GM12878 (cell line): ENCODE measurements at regions not wholly inside any gene's neighbourhood (a gene's known extent, or its start where the extent isn't known, plus 50 kb on each side); places are given as distances from the start of the nearest gene placed in this dataset.

ENCODE experiments used
- ATAC-seq: fragments of 200-7000 bp; cut with Tn5 transposase; 3 replicates; pipeline ENCODE4 v1.9.1; 2020; ENCODE audit warnings: mild to moderate bottlenecking, moderate library complexity
- BruUV-seq: library from RNA; stranded (reverse); fragments of 400-500 nt; replicated peaks from 2 replicates; lab custom pipeline; 2021; lab: Mats Ljungman, UMichigan
- CTCF ChIA-PET: fragments of 300-600 bp; sonication (Branson Sonifier 250); formaldehyde crosslinking; extraction: SDS; loops from one replicate; lab custom pipeline; 2021; ENCODE audit warnings: inconsistent platforms; lab: Yijun Ruan, JAX
- POLR2A ChIA-PET: fragments of 350-600 bp; formaldehyde crosslinking; extraction: SDS; loops from one replicate; lab custom pipeline; 2021; ENCODE audit warnings: inconsistent platforms; lab: Charles Lee
- RAD21 ChIA-PET: fragments of 300-600 bp; sonication (Branson Sonifier 250); formaldehyde crosslinking; loops from one replicate; lab custom pipeline; 2023; ENCODE audit warnings: antibody characterized with exemption; ENCODE audit not compliant: unreplicated experiment; lab: Charles Lee
- SMC1A ChIA-PET: fragments of 300-600 bp; sonication (Branson Sonifier 250); formaldehyde crosslinking; loops from one replicate; lab custom pipeline; 2023; ENCODE audit not compliant: unreplicated experiment, uncharacterized antibody; lab: Charles Lee
- DNase-seq: peaks from one replicate; pipeline ENCODE4 v3.0.0-alpha.2; 2011; ENCODE audit warnings: low read depth, low spot score
- FAIRE-seq: peaks from 3 replicates; lab custom pipeline; 2011; peaks lifted over from hg19 to GRCh38; lab: Jason Lieb, UNC
- H2AFZ ChIP-seq: 2 replicates; pipeline ENCODE4 v1.6.0; 2011; ENCODE audit warnings: low read depth, low read length, control low read depth; ENCODE audit not compliant: control insufficient read depth
- H3K27ac ChIP-seq: 2 replicates; pipeline ENCODE4 v1.5.1; 2011; ENCODE audit warnings: control low read depth; ENCODE audit not compliant: control insufficient read depth, insufficient read depth
- H3K27me3 ChIP-seq, 2 experiments: replicated peaks in 1 of 2; 2 replicates each; pipeline versions ENCODE4 v1.6.0 to v1.6.1; 2011; ENCODE audit warnings: low read length in 1 of 2; ENCODE audit not compliant: control insufficient read depth in 2 of 2, insufficient read depth in 2 of 2
- H3K36me3 ChIP-seq, 2 experiments: 2 replicates each; pipeline ENCODE4 v1.5.1; 2011; ENCODE audit warnings: low read length in 1 of 2; ENCODE audit not compliant: control insufficient read depth in 2 of 2, insufficient read depth in 2 of 2
- H3K4me1 ChIP-seq: 2 replicates; pipeline ENCODE4 v1.6.1; 2011; ENCODE audit warnings: mild to moderate bottlenecking, low read length, moderate library complexity, mixed read lengths; ENCODE audit not compliant: control insufficient read depth, insufficient read depth
- H3K4me2 ChIP-seq: 2 replicates; pipeline ENCODE4 v1.6.0; 2011; ENCODE audit warnings: control low read depth; ENCODE audit not compliant: control insufficient read depth, insufficient read depth
- H3K4me3 ChIP-seq: fragments of 200-600 bp; sonication (generic); 2 replicates; pipeline ENCODE4 v1.5.1; 2016
- H3K79me2 ChIP-seq: 2 replicates; pipeline ENCODE4 v1.6.0; 2011; ENCODE audit warnings: low read length; ENCODE audit not compliant: control insufficient read depth, insufficient read depth
- H3K9ac ChIP-seq: 2 replicates; pipeline ENCODE4 v1.8.0; 2011; ENCODE audit warnings: low read length, control low read depth, mixed read lengths; ENCODE audit not compliant: control insufficient read depth, insufficient read depth
- H3K9me3 ChIP-seq: replicated peaks from 3 replicates; pipeline ENCODE4 v1.5.1; 2011; ENCODE audit warnings: mild to moderate bottlenecking, low read length; ENCODE audit not compliant: control insufficient read depth, insufficient read depth
- H4K20me1 ChIP-seq: 2 replicates; pipeline ENCODE4 v1.6.0; 2011; ENCODE audit not compliant: control insufficient read depth, insufficient read depth
- BCL3 ChIP-seq: IDR thresholded peaks from 2 replicates; pipeline ENCODE4 v1.6.1; 2011; ENCODE audit warnings: borderline replicate concordance, low read depth, mild to moderate bottlenecking, moderate library complexity, low read length; ENCODE audit not compliant: insufficient read depth, poor library complexity, severe bottlenecking
- BMI1 ChIP-seq: fragments of 450-650 bp; IDR thresholded peaks from 2 replicates; pipeline ENCODE4 v1.6.1; 2016; ENCODE audit warnings: mild to moderate bottlenecking, moderate library complexity, borderline replicate concordance
- CBX5 ChIP-seq: sonication (generic); IDR thresholded peaks from 2 replicates; pipeline ENCODE4 v1.6.1; 2016; ENCODE audit warnings: low read depth, moderate library complexity, mild to moderate bottlenecking, inconsistent platforms
- CHD4 ChIP-seq: fragments of 200-600 bp; sonication (generic); IDR thresholded peaks from 2 replicates; pipeline ENCODE4 v1.6.1; 2016; ENCODE audit warnings: mild to moderate bottlenecking
- HDAC2 ChIP-seq: fragments of 200-600 bp; sonication (generic); IDR thresholded peaks from 2 replicates; pipeline ENCODE4 v1.6.1; 2017
- NFYA ChIP-seq: IDR thresholded peaks from 2 replicates; pipeline ENCODE4 v1.6.1; 2011; ENCODE audit warnings: low read depth, mild to moderate bottlenecking, low read length, improper control_type of control experiment, borderline replicate concordance
- NR2F1 ChIP-seq: fragments of 450-650 bp; conservative IDR thresholded peaks from 2 replicates; pipeline ENCODE4 v1.6.1; 2017; ENCODE audit warnings: mild to moderate bottlenecking
- PAX5 ChIP-seq: IDR thresholded peaks from 2 replicates; pipeline ENCODE4 v1.6.1; 2011; ENCODE audit warnings: low read depth, low read length, borderline replicate concordance
- POLR2AphosphoS5 ChIP-seq: IDR thresholded peaks from 2 replicates; pipeline ENCODE4 v1.6.1; 2011; ENCODE audit warnings: mild to moderate bottlenecking, low read length, inconsistent platforms
- RAD21 ChIP-seq: IDR thresholded peaks from 2 replicates; pipeline ENCODE4 v1.6.1; 2011; ENCODE audit warnings: mild to moderate bottlenecking, low read depth, low read length, moderate library complexity; ENCODE audit not compliant: insufficient read depth
- RBBP5 ChIP-seq: fragments of 200-600 bp; sonication (generic); conservative IDR thresholded peaks from 2 replicates; pipeline ENCODE4 v1.6.1; 2016
- SIN3A ChIP-seq: IDR thresholded peaks from 2 replicates; pipeline ENCODE4 v1.6.1; 2012; ENCODE audit warnings: low read depth, low read length, improper control_type of control experiment
- SIX5 ChIP-seq: IDR thresholded peaks from 2 replicates; pipeline ENCODE4 v1.6.1; 2011; ENCODE audit warnings: mild to moderate bottlenecking, low read depth, low read length, moderate library complexity; ENCODE audit not compliant: severe bottlenecking
- SRF ChIP-seq, 2 experiments: IDR thresholded peaks; 2 replicates each; pipeline ENCODE4 v1.6.1; 2011; ENCODE audit warnings: low read depth in 2 of 2, low read length in 2 of 2, mild to moderate bottlenecking in 1 of 2, moderate library complexity in 1 of 2
- TAF1 ChIP-seq: IDR thresholded peaks from 2 replicates; pipeline ENCODE4 v1.6.1; 2011; ENCODE audit warnings: mild to moderate bottlenecking, low read depth, low read length, borderline replicate concordance
- TCF3 ChIP-seq: IDR thresholded peaks from 2 replicates; pipeline ENCODE4 v1.6.1; 2012; ENCODE audit warnings: low read depth, mild to moderate bottlenecking, low read length, borderline replicate concordance; ENCODE audit not compliant: insufficient read depth
- YBX1 ChIP-seq: fragments of 450-650 bp; IDR thresholded peaks from 2 replicates; pipeline ENCODE4 v1.6.1; 2016; ENCODE audit warnings: antibody characterized with exemption
- ZNF622 ChIP-seq: fragments of 450-650 bp; IDR thresholded peaks from 2 replicates; pipeline ENCODE4 v1.6.1; 2017; ENCODE audit warnings: mild to moderate bottlenecking, inconsistent platforms
- WGBS: methylation state at CpG from one replicate; pipeline ENCODE4 v1.1.6; 2016; ENCODE audit warnings: low lambda C conversion rate; ENCODE audit not compliant: insufficient replicate concordance, insufficient coverage; ENCODE audit errors: missing lambda C conversion rate; 5-methylcytosine and 5-hydroxymethylcytosine counted together
- in situ Hi-C: fragments of 300-500 bp; cut with MboI; formaldehyde crosslinking; loops from 9 replicates; pipeline ENCODE4 v1.14.3; 2018; ENCODE audit warnings: mixed read lengths
- intact Hi-C: fragments of 100-400 bp; cut with micrococcal nuclease; formaldehyde crosslinking; loops from one replicate; pipeline ENCODE4 v1.14.2; 2022; ENCODE audit not compliant: unreplicated experiment

GRCh38 chr3:164927728-164928127 lies 150.6 kb downstream of the SI start:
- H3K79me2 ChIP-seq = no peaks in the 10 kb centered on the region
- no peak for ATAC-seq
- 26% methylated on average over 5 of the region's 5 CpGs for WGBS
- CTCF ChIA-PET = no interaction called here
- H3K4me3 ChIP-seq = no peak overlapping the region
- RAD21 ChIA-PET = no interaction called here
- no peaks in the 10 kb centered on the region for H4K20me1 ChIP-seq
- DNase-seq = no peak
- FAIRE-seq = no peak
- H2AFZ ChIP-seq = no peak overlapping the region
- no TSS peak for BruUV-seq
- H3K36me3 ChIP-seq = no peaks in the 10 kb centered on the region
- no peak for TF ChIP-seq SIX5
- TF ChIP-seq BCL3 = no peak
- no peak for TF ChIP-seq YBX1
- TF ChIP-seq TCF3 = no peak
- TF ChIP-seq SRF (IDR thresholded peaks at IDR 0.05; ENCODE audit: low read depth in 2 of 2, low read length in 2 of 2) = no peak
- no peak for TF ChIP-seq BMI1
- no peak for TF ChIP-seq NR2F1
- TF ChIP-seq POLR2AphosphoS5 = no peak
- no peak for TF ChIP-seq PAX5
- TF ChIP-seq RAD21 = no peak
- no peak for TF ChIP-seq SIN3A
- TF ChIP-seq ZNF622 = no peak
- no peak for TF ChIP-seq RBBP5
- no peak for TF ChIP-seq CBX5
- no peak for TF ChIP-seq CHD4
- TF ChIP-seq HDAC2 = no peak
- no peak for TF ChIP-seq TAF1
- TF ChIP-seq NFYA = no peak
- TF ChIP-seq, all 136 proteins: peak for 0
- H3K9me3 ChIP-seq = no peaks in the 10 kb centered on the region
- intact Hi-C loops (no loop called here), in situ Hi-C loops (no loop called here)
- POLR2A ChIA-PET = no interaction called here
- H3K4me1 ChIP-seq = no peaks in the 10 kb centered on the region
- no peak overlapping the region for H3K9ac ChIP-seq
- H3K4me2 ChIP-seq = no peak overlapping the region
- no peaks in the 10 kb centered on the region for H3K27me3 ChIP-seq
- no peak overlapping the region for H3K27ac ChIP-seq
- SMC1A ChIA-PET = no interaction called here
